Suprapubic skin (tissue), 4 donors: ENCODE measurements at regions not wholly inside any gene's neighbourhood (a gene's known extent, or its start where the extent isn't known, plus 50 kb on each side); places are given as distances from the start of the nearest gene placed in this dataset.

ENCODE experiments used
- EP300 ChIP-seq: sonication (generic); formaldehyde crosslinking; IDR thresholded peaks from one replicate; pipeline ENCODE4 v1.6.1; 2017; ENCODE audit warnings: antibody characterized with exemption
- POLR2AphosphoS5 ChIP-seq, 3 donors: sonication (generic); formaldehyde crosslinking; IDR thresholded peaks; one replicate each; pipeline ENCODE4 v1.6.1; 2017; ENCODE audit warnings: antibody characterized with exemption in 3 of 3
- TF ChIP-seq, protein P1 (sequence below), 2 donors: fragments of 200-600 bp in 1 of 2; fragments of 450-650 bp in 1 of 2; sonication (generic) in 1 of 2; IDR thresholded peaks; one replicate each; pipeline ENCODE4 v1.5.1; 2016 to 2019; ENCODE audit warnings: antibody characterized with exemption in 2 of 2, mild to moderate bottlenecking in 1 of 2, moderate library complexity in 1 of 2

DNA sequence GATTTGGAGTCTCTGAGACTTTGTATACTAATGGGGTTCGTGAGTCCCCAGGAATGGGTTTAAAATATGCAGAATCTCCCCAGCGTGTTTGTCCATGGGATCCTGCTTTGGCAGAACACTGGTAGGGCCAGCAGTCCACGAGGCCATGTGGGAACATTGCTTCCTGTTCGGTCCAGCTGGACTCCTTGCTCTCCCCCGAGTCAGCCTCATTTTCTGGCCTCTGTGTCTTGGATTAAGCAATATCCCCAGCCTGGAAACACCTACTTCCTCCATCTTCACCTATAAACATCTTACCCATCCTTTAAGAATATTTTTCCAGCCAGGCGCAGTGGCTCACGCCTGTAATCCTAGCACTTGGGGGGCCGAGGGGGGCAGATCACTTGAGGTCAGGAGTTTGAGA lies 142.4 kb downstream of the NAV1 start:
- TF ChIP-seq, protein P1, sequence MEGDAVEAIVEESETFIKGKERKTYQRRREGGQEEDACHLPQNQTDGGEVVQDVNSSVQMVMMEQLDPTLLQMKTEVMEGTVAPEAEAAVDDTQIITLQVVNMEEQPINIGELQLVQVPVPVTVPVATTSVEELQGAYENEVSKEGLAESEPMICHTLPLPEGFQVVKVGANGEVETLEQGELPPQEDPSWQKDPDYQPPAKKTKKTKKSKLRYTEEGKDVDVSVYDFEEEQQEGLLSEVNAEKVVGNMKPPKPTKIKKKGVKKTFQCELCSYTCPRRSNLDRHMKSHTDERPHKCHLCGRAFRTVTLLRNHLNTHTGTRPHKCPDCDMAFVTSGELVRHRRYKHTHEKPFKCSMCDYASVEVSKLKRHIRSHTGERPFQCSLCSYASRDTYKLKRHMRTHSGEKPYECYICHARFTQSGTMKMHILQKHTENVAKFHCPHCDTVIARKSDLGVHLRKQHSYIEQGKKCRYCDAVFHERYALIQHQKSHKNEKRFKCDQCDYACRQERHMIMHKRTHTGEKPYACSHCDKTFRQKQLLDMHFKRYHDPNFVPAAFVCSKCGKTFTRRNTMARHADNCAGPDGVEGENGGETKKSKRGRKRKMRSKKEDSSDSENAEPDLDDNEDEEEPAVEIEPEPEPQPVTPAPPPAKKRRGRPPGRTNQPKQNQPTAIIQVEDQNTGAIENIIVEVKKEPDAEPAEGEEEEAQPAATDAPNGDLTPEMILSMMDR (IDR thresholded peaks at IDR 0.05): no peak
- no peak for TF ChIP-seq POLR2AphosphoS5 (IDR thresholded peaks at IDR 0.05)
- TF ChIP-seq EP300: no peak
